Suprapubic skin (tissue), 4 donors: ENCODE measurements at regions not wholly inside any gene's neighbourhood (a gene's known extent, or its start where the extent isn't known, plus 50 kb on each side); places are given as distances from the start of the nearest gene placed in this dataset.

Source experiments
- CTCF ChIP-seq, 2 donors: fragments of 200-600 bp in 1 of 2; fragments of 450-650 bp in 1 of 2; sonication (generic) in 1 of 2; IDR thresholded peaks; one replicate each; pipeline ENCODE4 v1.5.1; 2016 to 2019; ENCODE audit warnings: antibody characterized with exemption in 2 of 2, mild to moderate bottlenecking in 1 of 2, moderate library complexity in 1 of 2
- EP300 ChIP-seq: sonication (generic); formaldehyde crosslinking; IDR thresholded peaks from one replicate; pipeline ENCODE4 v1.6.1; 2017; ENCODE audit warnings: antibody characterized with exemption
- POLR2A ChIP-seq, 2 donors: fragments of 450-650 bp; IDR thresholded peaks; one replicate each; pipeline ENCODE4 v1.6.1; 2017; ENCODE audit warnings: antibody characterized with exemption in 2 of 2, mild to moderate bottlenecking in 2 of 2, moderate library complexity in 2 of 2
- POLR2AphosphoS5 ChIP-seq, 3 donors: sonication (generic); formaldehyde crosslinking; IDR thresholded peaks; one replicate each; pipeline ENCODE4 v1.6.1; 2017; ENCODE audit warnings: antibody characterized with exemption in 3 of 3

GRCh38 chr15:69987492-69988489 lies 109.9 kb downstream of the TLE3 start:
- TF ChIP-seq CTCF (IDR thresholded peaks at IDR 0.05) (no peak), EP300 (no peak), POLR2AphosphoS5 (IDR thresholded peaks at IDR 0.05) (no peak), POLR2A (IDR thresholded peaks at IDR 0.05) (no peak)
